NB4 (cell line): ENCODE measurements at regions not wholly inside any gene's neighbourhood (a gene's known extent, or its start where the extent isn't known, plus 50 kb on each side); places are given as distances from the start of the nearest gene placed in this dataset.

Experiments used
- POLR2A ChIP-seq: IDR thresholded peaks from 2 replicates; pipeline ENCODE4 v1.6.1; 2011; ENCODE audit warnings: mild to moderate bottlenecking; ENCODE audit not compliant: insufficient read length; ENCODE audit errors: extremely low read depth
- TF ChIP-seq, protein P1 (sequence below): IDR thresholded peaks from one replicate; pipeline ENCODE4 v1.5.1; 2012; ENCODE audit warnings: low read depth, low read length

DNA sequence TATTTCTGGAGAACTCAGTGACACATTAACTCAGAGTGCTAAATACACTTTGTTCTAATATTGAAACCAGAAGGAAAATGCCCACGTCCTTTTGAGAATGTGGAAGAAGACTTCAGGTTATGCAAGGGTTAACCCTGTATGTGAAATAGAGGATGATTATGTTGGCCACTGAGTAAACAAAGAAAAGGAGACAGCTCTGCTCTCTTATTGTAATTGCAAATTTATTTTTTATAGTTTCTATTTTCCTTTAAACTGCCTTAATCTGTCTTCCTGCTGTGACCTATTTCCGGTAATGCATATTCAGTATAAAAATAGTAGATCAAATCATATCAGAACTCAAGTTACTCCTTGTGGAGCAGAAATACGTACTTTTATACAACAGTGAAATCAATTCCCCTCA is 1239.2 kb downstream of the ROBO2 start:
- TF ChIP-seq, protein P1, sequence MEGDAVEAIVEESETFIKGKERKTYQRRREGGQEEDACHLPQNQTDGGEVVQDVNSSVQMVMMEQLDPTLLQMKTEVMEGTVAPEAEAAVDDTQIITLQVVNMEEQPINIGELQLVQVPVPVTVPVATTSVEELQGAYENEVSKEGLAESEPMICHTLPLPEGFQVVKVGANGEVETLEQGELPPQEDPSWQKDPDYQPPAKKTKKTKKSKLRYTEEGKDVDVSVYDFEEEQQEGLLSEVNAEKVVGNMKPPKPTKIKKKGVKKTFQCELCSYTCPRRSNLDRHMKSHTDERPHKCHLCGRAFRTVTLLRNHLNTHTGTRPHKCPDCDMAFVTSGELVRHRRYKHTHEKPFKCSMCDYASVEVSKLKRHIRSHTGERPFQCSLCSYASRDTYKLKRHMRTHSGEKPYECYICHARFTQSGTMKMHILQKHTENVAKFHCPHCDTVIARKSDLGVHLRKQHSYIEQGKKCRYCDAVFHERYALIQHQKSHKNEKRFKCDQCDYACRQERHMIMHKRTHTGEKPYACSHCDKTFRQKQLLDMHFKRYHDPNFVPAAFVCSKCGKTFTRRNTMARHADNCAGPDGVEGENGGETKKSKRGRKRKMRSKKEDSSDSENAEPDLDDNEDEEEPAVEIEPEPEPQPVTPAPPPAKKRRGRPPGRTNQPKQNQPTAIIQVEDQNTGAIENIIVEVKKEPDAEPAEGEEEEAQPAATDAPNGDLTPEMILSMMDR: no peak
- TF ChIP-seq POLR2A: no peak
